ENCODE measurements at regions not wholly inside any gene's neighbourhood (a gene's known extent, or its start where the extent isn't known, plus 50 kb on each side); places are given as distances from the start of the nearest gene placed in this dataset.

DNA sequence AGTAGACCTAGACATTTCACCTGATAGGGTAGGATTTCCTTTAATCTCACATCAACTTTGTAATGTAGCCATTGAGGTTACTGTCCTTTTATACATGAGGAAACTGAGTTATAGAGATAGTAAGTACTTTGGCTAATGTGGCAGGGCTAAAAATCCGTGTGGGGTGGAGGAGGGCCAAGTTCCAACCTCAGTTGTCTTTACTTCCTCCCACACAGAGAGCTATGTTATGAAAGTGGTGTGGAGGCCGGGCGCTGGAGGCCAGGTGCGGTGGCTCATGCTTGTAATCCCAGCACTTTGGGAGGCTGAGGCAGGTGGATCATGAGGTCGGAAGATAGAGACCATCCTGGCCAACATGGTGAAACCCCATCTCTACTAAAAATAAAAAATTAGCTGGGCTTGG, 173.3 kb downstream of the PALM2AKAP2 start:
- POLR2A ChIA-PET = no interaction called here
- DNase-seq (ENCODE audit: extremely low spot score) = no peak
- CTCF ChIA-PET = interaction anchor here (1.3 to 2.0 kb wide), 6 partner anchors 11 to 50 kb away, joined by 3 to 10 read pairs (median 4); no protein-coding TSS in a partner anchor
- TF ChIP-seq, protein P1, sequence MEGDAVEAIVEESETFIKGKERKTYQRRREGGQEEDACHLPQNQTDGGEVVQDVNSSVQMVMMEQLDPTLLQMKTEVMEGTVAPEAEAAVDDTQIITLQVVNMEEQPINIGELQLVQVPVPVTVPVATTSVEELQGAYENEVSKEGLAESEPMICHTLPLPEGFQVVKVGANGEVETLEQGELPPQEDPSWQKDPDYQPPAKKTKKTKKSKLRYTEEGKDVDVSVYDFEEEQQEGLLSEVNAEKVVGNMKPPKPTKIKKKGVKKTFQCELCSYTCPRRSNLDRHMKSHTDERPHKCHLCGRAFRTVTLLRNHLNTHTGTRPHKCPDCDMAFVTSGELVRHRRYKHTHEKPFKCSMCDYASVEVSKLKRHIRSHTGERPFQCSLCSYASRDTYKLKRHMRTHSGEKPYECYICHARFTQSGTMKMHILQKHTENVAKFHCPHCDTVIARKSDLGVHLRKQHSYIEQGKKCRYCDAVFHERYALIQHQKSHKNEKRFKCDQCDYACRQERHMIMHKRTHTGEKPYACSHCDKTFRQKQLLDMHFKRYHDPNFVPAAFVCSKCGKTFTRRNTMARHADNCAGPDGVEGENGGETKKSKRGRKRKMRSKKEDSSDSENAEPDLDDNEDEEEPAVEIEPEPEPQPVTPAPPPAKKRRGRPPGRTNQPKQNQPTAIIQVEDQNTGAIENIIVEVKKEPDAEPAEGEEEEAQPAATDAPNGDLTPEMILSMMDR (IDR thresholded peaks at IDR 0.05; ENCODE audit: control extremely low read depth, extremely low read depth, low read depth, missing control alignments) = no peak

DNA sequence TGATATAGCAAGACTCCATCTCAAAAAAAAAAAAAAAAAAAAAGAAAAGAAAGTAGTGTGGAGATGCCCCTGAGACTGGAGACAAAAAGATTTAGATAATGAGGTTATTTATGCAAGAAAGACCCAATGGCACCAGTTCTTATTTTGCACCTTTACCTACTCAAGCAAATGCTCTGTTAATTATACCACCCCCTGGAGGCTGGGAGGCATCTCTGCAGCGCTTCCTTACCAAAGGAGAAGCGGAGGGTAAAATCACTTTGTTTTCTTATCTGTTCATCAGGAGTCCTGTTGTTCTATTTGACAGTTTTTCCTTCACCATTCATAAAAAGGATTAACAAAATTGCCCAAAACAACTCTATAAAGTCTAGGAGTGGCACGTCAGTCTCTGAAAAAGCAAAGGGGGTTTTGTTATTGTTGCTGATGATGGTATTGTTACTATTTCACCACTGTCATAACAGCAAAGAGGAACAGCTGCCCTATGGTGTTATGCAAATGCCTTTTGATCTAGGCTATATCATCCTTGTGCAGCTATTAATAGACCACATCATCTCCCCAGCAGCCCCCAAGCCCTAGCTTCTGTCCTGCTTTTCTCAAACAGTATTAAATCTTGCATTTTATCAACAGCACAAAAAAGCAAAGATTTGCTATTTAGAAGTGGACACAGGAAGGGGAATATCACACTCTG, 174.0 kb downstream of the PALM2AKAP2 start:
- ChIA-PET POLR2A (no interaction called here), CTCF (interaction anchor here (1.3 to 2.0 kb wide), 5 partner anchors 10 to 50 kb away, joined by 3 to 10 read pairs (median 4); no protein-coding TSS in a partner anchor)
- TF ChIP-seq, protein P1 (IDR thresholded peaks at IDR 0.05; ENCODE audit: control extremely low read depth, extremely low read depth, low read depth, missing control alignments) = no peak
- no peak for DNase-seq (ENCODE audit: extremely low spot score)

DNA sequence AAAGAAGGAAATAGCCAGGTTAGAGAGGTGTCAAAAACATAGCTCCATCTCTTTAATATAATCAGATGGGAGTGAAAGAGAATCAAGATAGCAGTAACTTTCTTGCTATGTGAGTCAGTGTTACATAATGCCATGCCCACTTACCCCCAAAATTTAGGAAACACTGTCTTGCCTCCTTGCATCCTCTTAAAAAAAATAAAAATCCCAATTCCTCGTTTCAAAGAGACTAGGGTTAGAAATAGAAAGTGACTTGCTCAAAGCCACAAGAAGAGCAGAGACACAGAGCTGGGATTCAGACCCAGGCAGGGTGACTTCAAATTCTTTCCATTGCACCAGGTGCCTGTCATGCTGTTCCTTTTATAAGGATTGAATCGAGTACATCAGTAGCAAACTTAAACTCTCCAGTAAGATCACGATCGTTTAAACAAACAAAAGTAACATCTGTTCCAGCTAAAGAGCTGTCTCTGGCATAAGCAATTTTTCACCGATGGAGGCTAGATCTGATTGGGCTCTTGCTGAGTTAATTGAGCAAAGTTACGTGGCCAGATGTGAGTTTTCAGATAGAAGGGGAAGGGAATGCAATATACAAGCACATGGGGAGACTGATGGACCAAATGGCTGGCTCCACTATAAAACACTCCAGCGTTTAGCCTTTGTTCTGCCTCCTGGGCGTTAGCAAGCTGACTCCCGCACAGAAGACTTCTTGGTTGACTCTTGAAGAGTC, 176.9 kb downstream of the PALM2AKAP2 start:
- POLR2A ChIA-PET = no interaction called here
- CTCF ChIA-PET = interaction anchor here (1.0 to 6.0 kb wide), 6 partner anchors 12 to 75 kb away, joined by 3 to 46 read pairs (median 4); no protein-coding TSS in a partner anchor
- TF ChIP-seq, protein P1 (IDR thresholded peaks at IDR 0.05; ENCODE audit: control extremely low read depth, extremely low read depth, low read depth, missing control alignments) = no peak
- DNase-seq (ENCODE audit: extremely low spot score) = no peak

DNA sequence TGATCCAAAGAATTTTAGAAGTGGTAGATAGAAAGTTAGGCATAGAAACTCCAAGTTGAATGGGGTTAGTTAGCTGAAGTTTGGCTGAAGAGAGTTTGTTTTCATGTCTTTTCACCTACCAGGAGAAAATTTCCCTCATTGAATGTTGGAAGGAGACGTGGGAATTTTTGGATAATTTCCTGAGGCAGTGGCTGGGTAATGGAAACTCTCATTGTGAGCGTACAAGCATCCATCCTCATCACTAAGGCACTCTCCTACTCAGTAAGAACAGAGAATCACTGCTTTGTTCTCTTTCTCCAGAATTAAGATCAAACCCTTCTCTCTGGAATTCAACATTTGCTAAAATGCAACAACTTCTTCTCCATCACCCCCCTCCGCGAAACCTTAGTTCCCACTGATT, 179.7 kb downstream of the PALM2AKAP2 start:
- ChIA-PET CTCF (interaction anchor here (1.4 to 6.0 kb wide), 3 partner anchors 10 to 25 kb away, joined by 3 to 46 read pairs (median 3); no protein-coding TSS in a partner anchor), POLR2A (no interaction called here)
- DNase-seq (ENCODE audit: extremely low spot score) = no peak
- TF ChIP-seq, protein P1 (IDR thresholded peaks at IDR 0.05; ENCODE audit: control extremely low read depth, extremely low read depth, low read depth, missing control alignments) = no peak

DNA sequence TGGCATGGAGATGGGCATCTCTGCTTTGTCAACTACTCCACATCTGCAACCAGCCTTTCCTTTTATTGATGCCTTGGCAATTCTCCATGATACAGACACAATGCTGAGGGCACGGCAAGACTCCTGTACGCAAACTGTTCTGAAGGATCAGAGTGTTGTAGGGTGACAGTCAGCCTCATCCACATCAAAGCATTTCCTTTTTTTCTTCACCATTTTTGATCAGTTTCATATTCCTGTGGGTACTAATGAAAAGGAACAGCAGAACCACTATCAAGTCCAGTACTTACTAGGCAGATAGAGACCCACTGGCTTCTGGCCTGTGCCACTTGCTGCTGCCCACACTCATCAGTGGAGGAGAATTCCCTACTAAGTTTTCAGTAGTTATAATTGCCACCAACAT, 181.6 kb downstream of the PALM2AKAP2 start:
- POLR2A ChIA-PET = no interaction called here
- TF ChIP-seq, protein P1 (IDR thresholded peaks at IDR 0.05; ENCODE audit: control extremely low read depth, extremely low read depth, low read depth, missing control alignments) = no peak
- CTCF ChIA-PET = interaction anchor here (6.0 kb wide), 1 partner anchor 8 kb away, joined by 46 read pairs; no protein-coding TSS in a partner anchor
- no peak for DNase-seq (ENCODE audit: extremely low spot score)

GRCh38 chr9:109962215-109962614, 182.2 kb downstream of the PALM2AKAP2 start:
- POLR2A ChIA-PET = no interaction called here
- TF ChIP-seq, protein P1 (IDR thresholded peaks at IDR 0.05; ENCODE audit: control extremely low read depth, extremely low read depth, low read depth, missing control alignments) = no peak
- DNase-seq (ENCODE audit: extremely low spot score) = no peak
- CTCF ChIA-PET = interaction anchor here (1.6 kb wide), 1 partner anchor 11 kb away, joined by 5 read pairs; no protein-coding TSS in a partner anchor
